ENCODE measurements at regions not wholly inside any gene's neighbourhood (a gene's known extent, or its start where the extent isn't known, plus 50 kb on each side); places are given as distances from the start of the nearest gene placed in this dataset.

GRCh38 chr6:92827104-92827503, 592.3 kb downstream of the EPHA7 start:
- DNase-seq (ENCODE audit: low read depth, low spot score): no peak

GRCh38 chr6:92826633-92827032, 592.7 kb downstream of the EPHA7 start:
- no peak for DNase-seq (ENCODE audit: low read depth, low spot score)

- no peak for DNase-seq (ENCODE audit: low read depth, low spot score)
Measured at GRCh38 chr6:92822222-92822621, 597.1 kb downstream of the EPHA7 start.

DNA sequence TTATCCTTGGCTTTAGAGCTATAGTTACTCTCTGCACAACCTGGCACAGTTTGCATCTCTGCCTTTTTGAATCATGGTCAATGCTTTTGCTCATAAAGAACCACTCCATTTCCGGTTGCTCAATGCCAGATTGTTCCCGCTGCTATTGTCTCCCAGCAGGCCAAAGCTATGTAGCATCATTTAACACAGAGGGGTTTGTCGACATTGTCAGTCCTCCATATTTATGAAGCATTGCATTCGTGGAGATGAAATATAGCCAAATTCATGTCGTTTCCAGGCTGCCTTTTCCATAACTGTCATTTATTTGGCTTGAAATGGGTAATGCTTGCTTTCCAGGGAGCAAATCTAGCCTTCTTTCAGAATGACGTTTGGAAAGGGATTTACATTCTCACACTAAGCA, 598.8 kb downstream of the EPHA7 start:
- no peak for DNase-seq (ENCODE audit: low read depth, low spot score)

DNA sequence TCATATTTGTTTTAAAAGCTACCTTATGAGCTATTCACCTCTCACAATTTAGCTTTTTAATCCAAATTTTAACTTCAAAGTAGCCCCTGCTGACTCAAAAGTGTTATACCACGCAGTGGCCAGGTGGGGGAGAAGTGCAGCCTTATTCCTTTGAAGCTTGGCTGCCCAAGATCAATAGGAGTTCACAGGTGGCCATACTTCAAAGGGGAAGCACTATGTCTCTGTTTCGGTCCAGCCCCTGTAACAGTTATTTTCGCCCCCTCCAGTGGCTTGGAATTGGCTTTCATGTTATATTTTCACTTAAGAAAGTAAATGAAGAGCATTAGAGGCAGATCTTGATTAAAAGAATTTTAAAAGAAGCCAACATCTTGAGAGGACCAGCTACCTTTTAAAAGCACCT, 608.4 kb downstream of the EPHA7 start:
- DNase-seq (ENCODE audit: low read depth, low spot score): peak; percentile 30

DNA sequence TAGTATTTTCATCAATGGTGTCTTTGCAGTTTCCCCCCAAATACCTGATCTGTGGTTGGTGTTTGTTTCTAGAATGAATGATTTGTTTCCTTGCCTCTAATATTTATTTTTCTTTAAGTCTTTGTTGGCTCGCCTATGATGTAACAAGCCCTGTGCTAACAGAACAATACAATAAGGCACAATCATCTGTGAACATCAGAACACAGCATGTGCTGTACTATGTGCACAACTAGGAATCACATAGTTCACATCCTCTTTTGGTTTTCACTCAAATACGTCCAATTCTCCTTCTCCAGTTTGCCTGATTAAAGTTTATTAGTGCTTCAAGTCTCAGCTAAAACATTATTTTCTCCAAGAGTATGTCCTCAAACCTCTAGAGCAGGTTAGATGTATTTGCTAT, 613.1 kb downstream of the EPHA7 start:
- DNase-seq (ENCODE audit: low read depth, low spot score): no peak

GRCh38 chr6:92791403-92791802, 628.0 kb downstream of the EPHA7 start:
- no peak for DNase-seq (ENCODE audit: low read depth, low spot score)

DNA sequence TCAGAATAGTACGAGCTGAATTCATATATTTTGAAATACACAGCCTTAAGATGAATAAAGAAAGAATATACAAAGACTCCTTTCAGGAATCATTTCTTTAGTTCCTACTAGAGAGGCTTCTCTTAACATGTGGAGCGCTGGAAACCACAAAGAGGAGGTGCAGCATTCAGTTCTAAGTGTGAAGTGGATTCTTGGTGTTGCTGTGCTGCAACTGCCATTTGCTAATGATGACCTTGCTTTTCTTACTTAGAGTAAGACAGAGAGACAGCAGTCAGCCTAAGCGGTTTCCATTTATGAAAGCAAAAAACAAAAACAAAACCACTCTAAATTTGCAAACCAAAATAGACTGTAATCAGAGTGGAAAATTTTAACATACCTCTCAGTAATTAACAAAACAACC, 629.0 kb downstream of the EPHA7 start:
- DNase-seq (ENCODE audit: low read depth, low spot score): no peak

DNA sequence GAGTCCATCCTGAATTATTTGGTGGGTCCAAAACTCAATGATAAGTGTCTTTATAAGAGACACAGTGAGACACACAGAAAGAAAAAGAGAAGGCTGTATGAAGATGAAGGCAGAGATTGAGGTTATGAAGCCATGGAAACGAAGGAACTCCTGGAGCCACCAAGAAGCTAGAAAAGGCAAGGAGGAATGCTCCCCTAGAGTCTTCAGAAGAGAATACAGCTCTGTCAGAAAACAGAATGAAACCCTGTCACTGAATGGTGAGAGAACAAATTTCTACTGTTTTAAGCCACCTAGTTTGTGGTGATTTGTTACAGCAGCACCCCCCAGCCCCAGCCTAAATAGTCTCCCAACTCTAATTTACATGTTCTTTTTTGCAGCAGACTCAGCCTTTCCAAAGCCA, 635.1 kb downstream of the EPHA7 start:
- no peak for DNase-seq (ENCODE audit: low read depth, low spot score)

DNA sequence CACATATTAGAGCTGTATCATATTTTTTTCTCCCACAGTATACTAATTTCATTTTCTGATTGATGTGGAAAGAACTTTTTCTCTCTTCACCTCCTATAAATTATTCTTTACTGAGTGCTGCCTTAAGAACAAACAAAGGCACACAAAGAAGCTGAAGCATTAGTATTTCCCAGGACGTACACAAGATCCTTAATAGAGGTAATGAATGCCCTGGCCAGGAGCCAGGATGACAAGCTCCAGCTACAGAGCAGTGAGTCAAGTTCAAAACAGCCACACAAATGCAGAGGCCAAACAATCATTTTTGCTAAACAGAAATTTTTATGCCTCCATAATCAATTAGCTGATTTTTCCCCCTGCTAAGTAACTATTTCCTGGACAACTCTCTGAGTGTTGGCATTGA, 639.6 kb downstream of the EPHA7 start:
- no peak for DNase-seq (ENCODE audit: low read depth, low spot score)

- no peak for DNase-seq (ENCODE audit: low read depth, low spot score)
Measured at GRCh38 chr6:92777146-92777740, 642.1 kb downstream of the EPHA7 start.

GRCh38 chr6:92770540-92770939, 648.8 kb downstream of the EPHA7 start:
- no peak for DNase-seq (ENCODE audit: low read depth, low spot score)

DNA sequence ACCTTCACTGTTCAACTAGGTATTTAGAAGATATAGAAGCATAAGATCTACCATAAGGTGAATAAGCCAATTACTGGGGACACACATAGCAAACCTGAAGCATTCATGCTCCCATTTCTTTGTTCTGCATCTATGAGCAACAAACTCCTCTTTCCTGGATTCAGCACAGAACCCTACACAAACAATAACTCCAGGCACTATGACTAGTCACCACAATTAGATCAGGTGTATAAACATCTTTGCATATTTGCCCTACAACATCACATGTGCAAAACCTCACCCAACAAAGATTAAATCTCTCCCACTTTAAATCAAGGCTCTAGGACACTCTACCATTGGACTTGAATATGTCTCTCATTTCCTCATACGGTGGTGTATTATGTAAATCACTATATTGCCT, 652.3 kb downstream of the EPHA7 start:
- no peak for DNase-seq (ENCODE audit: low read depth, low spot score)

- no peak for DNase-seq (ENCODE audit: low read depth, low spot score)
Measured at GRCh38 chr6:92763680-92764079, 655.7 kb downstream of the EPHA7 start.

DNA sequence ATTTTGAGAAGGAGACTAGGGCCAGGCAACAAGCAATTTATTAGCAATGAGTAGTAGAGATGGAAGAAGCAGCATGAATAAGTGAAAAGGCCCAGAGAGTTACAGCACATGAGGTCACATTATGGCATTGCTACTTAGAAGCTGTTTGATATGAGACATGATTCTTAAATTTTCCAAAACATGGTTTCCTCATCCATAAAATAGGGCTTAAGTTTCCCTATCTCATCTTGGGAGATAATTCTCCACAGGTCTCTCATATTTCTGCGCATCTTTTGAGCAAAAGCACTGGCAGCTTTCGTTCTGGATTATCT, 656.1 kb downstream of the EPHA7 start:
- no peak for DNase-seq (ENCODE audit: low read depth, low spot score)

DNA sequence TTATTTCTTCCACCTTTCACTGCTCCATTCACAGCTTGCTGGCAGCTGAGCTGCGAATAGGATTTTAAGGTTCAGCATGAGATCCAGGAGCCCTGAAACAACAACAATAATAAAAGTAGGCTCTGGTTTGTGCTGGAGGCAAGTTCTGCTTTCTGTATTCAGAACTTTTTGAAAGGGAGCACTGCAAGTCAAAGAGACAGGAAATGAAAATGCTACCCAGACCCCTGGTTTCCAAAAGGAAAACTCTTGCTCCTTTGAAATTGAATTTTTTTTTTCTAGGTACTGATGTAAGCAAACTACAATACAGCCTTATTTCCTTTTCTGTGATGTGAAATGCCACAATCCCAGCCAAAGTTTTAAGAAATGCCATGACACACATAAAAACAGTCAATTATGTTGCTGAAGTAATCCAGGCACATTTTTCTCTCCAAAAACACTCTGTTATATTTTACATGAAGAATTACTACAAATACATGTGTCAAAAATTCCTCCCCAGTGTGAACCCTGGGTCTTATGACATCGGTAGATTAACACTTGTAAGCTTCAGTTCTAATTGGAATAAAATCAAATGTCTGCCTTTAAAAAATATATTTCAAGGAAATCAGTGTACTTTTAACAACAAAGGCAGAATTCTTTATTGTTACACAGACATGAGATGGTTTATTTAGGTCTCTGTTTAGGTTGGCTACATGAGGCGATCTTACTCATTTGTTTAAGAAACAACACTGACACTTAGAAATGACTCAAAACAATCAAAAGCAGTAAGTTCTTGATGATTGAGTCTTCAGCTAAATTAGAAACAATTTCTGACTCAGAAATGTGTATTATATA, 656.7 kb downstream of the EPHA7 start:
- DNase-seq (ENCODE audit: low read depth, low spot score): no peak

GRCh38 chr6:92759178-92759577, 660.2 kb downstream of the EPHA7 start:
- no peak for DNase-seq (ENCODE audit: low read depth, low spot score)

GRCh38 chr6:92757925-92758324, 661.4 kb downstream of the EPHA7 start:
- DNase-seq (ENCODE audit: low read depth, low spot score): no peak

- no peak for DNase-seq (ENCODE audit: low read depth, low spot score)
Measured at GRCh38 chr6:92756912-92757311, 662.4 kb downstream of the EPHA7 start.

DNA sequence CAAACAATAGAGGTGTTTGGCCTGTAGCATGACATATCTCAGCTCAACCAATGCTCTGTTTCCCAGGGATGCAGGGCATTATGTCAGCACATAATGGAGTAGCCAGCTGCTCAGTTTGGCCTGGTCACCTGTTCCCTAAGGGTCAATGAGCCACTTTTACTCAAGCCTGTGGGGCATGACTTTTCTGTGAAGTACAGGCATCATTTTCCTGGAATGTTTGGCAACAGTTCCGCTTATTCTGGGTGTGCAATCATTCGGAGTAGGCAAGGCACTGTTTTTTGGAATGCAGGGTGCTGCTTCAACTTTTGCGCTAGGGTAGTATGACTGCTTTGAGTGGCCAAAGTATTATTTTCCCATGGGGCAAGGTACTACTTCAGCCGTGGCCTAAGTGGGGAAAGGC, 665.4 kb downstream of the EPHA7 start:
- no peak for DNase-seq (ENCODE audit: low read depth, low spot score)

DNA sequence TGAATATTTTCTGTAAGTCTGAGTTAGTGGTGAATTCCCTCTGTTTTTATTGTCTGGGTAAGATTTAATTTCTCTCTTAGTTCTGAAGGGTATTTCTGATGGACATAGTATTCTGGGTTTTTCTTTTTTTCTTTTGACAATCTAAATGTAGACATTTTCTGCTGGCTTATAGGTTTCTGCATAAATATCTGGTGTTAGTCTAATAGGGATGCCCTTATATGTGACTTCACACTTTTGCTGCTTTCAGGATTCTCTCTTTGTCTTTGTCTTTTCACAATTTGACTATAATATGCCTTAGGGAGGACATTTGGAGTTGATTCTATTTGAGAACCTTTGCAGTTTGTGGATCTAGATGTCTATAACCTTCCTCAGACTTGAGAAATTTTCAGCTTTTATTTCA, 667.2 kb downstream of the EPHA7 start:
- no peak for DNase-seq (ENCODE audit: low read depth, low spot score)

DNA sequence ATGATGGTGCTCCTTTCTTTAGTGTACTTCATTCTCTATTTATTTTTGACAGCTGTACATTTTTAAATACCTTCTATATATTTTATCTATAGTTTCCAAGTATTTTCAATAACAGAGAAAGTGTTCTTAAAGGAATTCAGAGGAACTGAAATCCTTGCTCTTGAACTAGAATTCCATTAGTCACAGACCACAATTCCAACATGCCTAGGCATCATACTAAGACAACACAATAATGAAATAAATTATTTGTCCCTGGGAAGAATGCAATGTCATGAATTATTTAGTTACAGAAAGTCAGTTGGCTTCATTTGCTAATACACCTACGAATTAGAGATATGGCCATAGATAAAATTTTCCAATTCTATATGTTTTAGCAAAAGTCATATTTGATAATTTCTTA, 671.2 kb downstream of the EPHA7 start:
- DNase-seq (ENCODE audit: low read depth, low spot score): no peak

- no peak for DNase-seq (ENCODE audit: low read depth, low spot score)
Measured at GRCh38 chr6:92737983-92738382, 681.4 kb downstream of the EPHA7 start.
